ENCODE measurements at regions not wholly inside any gene's neighbourhood (a gene's known extent, or its start where the extent isn't known, plus 50 kb on each side); places are given as distances from the start of the nearest gene placed in this dataset.

GRCh38 chr10:44183667-44184632, 200.9 kb downstream of the CXCL12 start:
- TF ChIP-seq, protein P1, sequence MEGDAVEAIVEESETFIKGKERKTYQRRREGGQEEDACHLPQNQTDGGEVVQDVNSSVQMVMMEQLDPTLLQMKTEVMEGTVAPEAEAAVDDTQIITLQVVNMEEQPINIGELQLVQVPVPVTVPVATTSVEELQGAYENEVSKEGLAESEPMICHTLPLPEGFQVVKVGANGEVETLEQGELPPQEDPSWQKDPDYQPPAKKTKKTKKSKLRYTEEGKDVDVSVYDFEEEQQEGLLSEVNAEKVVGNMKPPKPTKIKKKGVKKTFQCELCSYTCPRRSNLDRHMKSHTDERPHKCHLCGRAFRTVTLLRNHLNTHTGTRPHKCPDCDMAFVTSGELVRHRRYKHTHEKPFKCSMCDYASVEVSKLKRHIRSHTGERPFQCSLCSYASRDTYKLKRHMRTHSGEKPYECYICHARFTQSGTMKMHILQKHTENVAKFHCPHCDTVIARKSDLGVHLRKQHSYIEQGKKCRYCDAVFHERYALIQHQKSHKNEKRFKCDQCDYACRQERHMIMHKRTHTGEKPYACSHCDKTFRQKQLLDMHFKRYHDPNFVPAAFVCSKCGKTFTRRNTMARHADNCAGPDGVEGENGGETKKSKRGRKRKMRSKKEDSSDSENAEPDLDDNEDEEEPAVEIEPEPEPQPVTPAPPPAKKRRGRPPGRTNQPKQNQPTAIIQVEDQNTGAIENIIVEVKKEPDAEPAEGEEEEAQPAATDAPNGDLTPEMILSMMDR (IDR thresholded peaks at IDR 0.05; ENCODE audit: borderline replicate concordance, extremely low read depth, low read length, poor library complexity, severe bottlenecking) = no peak
- TF ChIP-seq EZH2 (IDR thresholded peaks at IDR 0.05; ENCODE audit: borderline replicate concordance, low read depth, low read length, severe bottlenecking) = no peak
- Histone ChIP-seq H2AFZ (ENCODE audit: low read depth, low read length) (no peak overlapping the region), H3K4me3 (ENCODE audit: low read depth in 1 of 2, low read length in 2 of 2) (no peak overlapping the region), H3K9me3 (ENCODE audit: insufficient read depth, low read length, severe bottlenecking) (no peaks in the 10 kb centered on the region), H3K4me1 (ENCODE audit: insufficient read depth, low read length) (no peaks in the 10 kb centered on the region), H3K27ac (ENCODE audit: low read length) (no peak overlapping the region), H3K36me3 (ENCODE audit: insufficient read depth, low read length) (no peaks in the 10 kb centered on the region), H3K79me2 (ENCODE audit: insufficient read depth, low read length) (no peaks in the 10 kb centered on the region), H3K9ac (ENCODE audit: low read depth, low read length) (no peak overlapping the region), H4K20me1 (ENCODE audit: insufficient read depth, low read length) (no peaks in the 10 kb centered on the region), H3K4me2 (ENCODE audit: insufficient read depth, low read length) (no peak overlapping the region), H3K27me3 (ENCODE audit: insufficient read depth, low read length, poor library complexity) (no peaks in the 10 kb centered on the region)
- DNase-seq (no peak), ATAC-seq (ENCODE audit: insufficient read depth, low read depth) (no peak)

- no peak overlapping the region for H3K9ac ChIP-seq (ENCODE audit: low read depth, low read length)
- no peaks in the 10 kb centered on the region for H3K4me1 ChIP-seq (ENCODE audit: insufficient read depth, low read length)
- H3K36me3 ChIP-seq (ENCODE audit: insufficient read depth, low read length) = no peaks in the 10 kb centered on the region
- H3K9me3 ChIP-seq (ENCODE audit: insufficient read depth, low read length, severe bottlenecking) = no peaks in the 10 kb centered on the region
- H3K4me2 ChIP-seq (ENCODE audit: insufficient read depth, low read length) = no peak overlapping the region
- ATAC-seq (ENCODE audit: insufficient read depth, low read depth) (no peak), DNase-seq (no peak)
- H3K79me2 ChIP-seq (ENCODE audit: insufficient read depth, low read length) = no peaks in the 10 kb centered on the region
- TF ChIP-seq, protein P1 (IDR thresholded peaks at IDR 0.05; ENCODE audit: borderline replicate concordance, extremely low read depth, low read length, poor library complexity, severe bottlenecking) = no peak
- no peak for TF ChIP-seq EZH2 (IDR thresholded peaks at IDR 0.05; ENCODE audit: borderline replicate concordance, low read depth, low read length, severe bottlenecking)
- H3K27me3 ChIP-seq (ENCODE audit: insufficient read depth, low read length, poor library complexity) = no peaks in the 10 kb centered on the region
- no peak overlapping the region for H3K4me3 ChIP-seq (ENCODE audit: low read depth in 1 of 2, low read length in 2 of 2)
- H2AFZ ChIP-seq (ENCODE audit: low read depth, low read length) = no peak overlapping the region
- H3K27ac ChIP-seq (ENCODE audit: low read length) = no peak overlapping the region
- no peaks in the 10 kb centered on the region for H4K20me1 ChIP-seq (ENCODE audit: insufficient read depth, low read length)
Observed at GRCh38 chr10:44182909-44183308, 202.0 kb downstream of the CXCL12 start.

GRCh38 chr10:44180321-44181168, 204.4 kb downstream of the CXCL12 start:
- H2AFZ ChIP-seq (ENCODE audit: low read depth, low read length) = no peak overlapping the region
- no peaks in the 10 kb centered on the region for H3K36me3 ChIP-seq (ENCODE audit: insufficient read depth, low read length)
- no peak overlapping the region for H3K4me3 ChIP-seq (ENCODE audit: low read depth in 1 of 2, low read length in 2 of 2)
- H3K9me3 ChIP-seq (ENCODE audit: insufficient read depth, low read length, severe bottlenecking) = no peaks in the 10 kb centered on the region
- no peaks in the 10 kb centered on the region for H3K4me1 ChIP-seq (ENCODE audit: insufficient read depth, low read length)
- no peak overlapping the region for H3K9ac ChIP-seq (ENCODE audit: low read depth, low read length)
- DNase-seq = no peak
- no peak for ATAC-seq (ENCODE audit: insufficient read depth, low read depth)
- no peak overlapping the region for H3K4me2 ChIP-seq (ENCODE audit: insufficient read depth, low read length)
- H4K20me1 ChIP-seq (ENCODE audit: insufficient read depth, low read length) = no peaks in the 10 kb centered on the region
- H3K27ac ChIP-seq (ENCODE audit: low read length) = no peak overlapping the region
- no peak for TF ChIP-seq EZH2 (IDR thresholded peaks at IDR 0.05; ENCODE audit: borderline replicate concordance, low read depth, low read length, severe bottlenecking)
- TF ChIP-seq, protein P1 (IDR thresholded peaks at IDR 0.05; ENCODE audit: borderline replicate concordance, extremely low read depth, low read length, poor library complexity, severe bottlenecking) = no peak
- H3K27me3 ChIP-seq (ENCODE audit: insufficient read depth, low read length, poor library complexity) = no peaks in the 10 kb centered on the region
- H3K79me2 ChIP-seq (ENCODE audit: insufficient read depth, low read length) = no peaks in the 10 kb centered on the region
